ENCODE measurements at regions not wholly inside any gene's neighbourhood (a gene's known extent, or its start where the extent isn't known, plus 50 kb on each side); places are given as distances from the start of the nearest gene placed in this dataset.
A peak's percentile ranks its signal among the peaks of the same experiment; 100 is the strongest.

DNA sequence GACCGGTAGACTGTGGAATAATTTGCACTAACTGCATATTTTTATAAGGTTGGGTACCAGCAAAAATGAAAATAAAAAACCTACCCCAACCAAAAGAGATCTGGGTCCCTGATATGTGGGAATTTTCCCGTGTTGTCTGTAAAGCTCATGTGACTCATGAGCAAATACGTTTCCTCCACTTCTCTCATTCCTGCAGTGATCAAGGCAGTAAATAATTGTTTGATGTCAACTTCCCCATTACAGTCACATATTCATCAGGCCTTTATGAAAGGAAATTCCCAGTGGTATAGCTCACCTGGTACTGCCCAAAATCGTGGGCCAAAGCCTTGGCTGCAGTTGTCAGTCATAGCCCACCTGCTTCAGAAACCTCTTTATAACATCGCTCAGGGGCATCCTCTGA is 166.0 kb upstream of the ANK3 start:
- H3K27ac ChIP-seq: no peak overlapping the region
- no peak for TF ChIP-seq CTCF (conservative IDR thresholded peaks at IDR 0.05; ENCODE audit: low read depth)
- ChIA-PET POLR2A (ENCODE audit: low non-redundant PET) (no interaction called here), CTCF (no interaction called here)
- no peak for DNase-seq (ENCODE audit: low spot score)

DNA sequence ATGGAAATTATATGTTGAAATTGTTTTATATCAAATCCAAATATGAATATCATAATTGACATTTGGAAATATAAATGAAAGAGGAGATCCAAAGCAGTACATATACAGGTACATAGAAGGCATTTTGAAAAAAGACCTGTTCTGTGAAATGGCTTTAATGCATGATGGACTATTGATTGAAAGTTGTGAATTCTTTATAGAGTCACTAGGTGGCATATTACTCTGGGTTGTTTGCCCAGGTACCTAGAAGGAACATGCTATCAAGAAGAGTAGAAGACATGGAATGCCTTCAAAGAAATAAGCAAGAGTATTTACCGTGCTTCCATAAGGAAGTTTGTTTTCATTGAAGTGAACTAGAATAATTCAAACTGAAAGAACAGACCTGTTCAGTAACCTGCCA is 160.0 kb upstream of the ANK3 start:
- DNase-seq (ENCODE audit: low spot score): peak; percentile 31
- H3K27ac ChIP-seq: no peak overlapping the region
- ChIA-PET POLR2A (ENCODE audit: low non-redundant PET) (no interaction called here), CTCF (interaction anchor here (0.7 kb wide), 1 partner anchor 29 kb away, joined by 4 read pairs; no protein-coding TSS in a partner anchor)
- peak; percentile 51 for TF ChIP-seq CTCF (conservative IDR thresholded peaks at IDR 0.05; ENCODE audit: low read depth)

- CTCF ChIA-PET: no interaction called here
- POLR2A ChIA-PET (ENCODE audit: low non-redundant PET): no interaction called here
- TF ChIP-seq CTCF (conservative IDR thresholded peaks at IDR 0.05; ENCODE audit: low read depth): no peak
- H3K27ac ChIP-seq: no peak overlapping the region
- DNase-seq (ENCODE audit: low spot score): no peak
Measured at GRCh38 chr10:60542657-60543056, 153.0 kb upstream of the ANK3 start.

DNA sequence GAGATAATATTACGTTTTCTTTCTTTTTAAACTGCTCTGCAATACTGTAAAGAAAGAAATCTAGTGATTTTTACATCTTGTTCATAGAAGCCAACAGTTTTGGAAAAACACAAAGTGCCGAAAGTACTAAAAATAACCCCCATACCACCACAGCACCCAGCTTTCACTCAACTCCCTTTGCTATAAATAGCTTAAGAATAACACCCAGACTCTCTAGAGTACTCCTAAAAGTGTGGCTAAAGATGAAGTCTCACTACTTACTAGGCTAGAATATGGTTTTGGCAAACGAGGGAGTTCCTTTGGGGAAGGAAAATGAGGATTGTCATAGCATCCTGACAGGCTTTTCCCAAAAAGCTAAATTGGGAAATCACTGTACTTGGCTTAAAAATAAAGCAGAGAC is 151.8 kb upstream of the ANK3 start:
- ChIA-PET CTCF (no interaction called here), POLR2A (ENCODE audit: low non-redundant PET) (no interaction called here)
- H3K27ac ChIP-seq: no peak overlapping the region
- no peak for DNase-seq (ENCODE audit: low spot score)
- no peak for TF ChIP-seq CTCF (conservative IDR thresholded peaks at IDR 0.05; ENCODE audit: low read depth)

DNA sequence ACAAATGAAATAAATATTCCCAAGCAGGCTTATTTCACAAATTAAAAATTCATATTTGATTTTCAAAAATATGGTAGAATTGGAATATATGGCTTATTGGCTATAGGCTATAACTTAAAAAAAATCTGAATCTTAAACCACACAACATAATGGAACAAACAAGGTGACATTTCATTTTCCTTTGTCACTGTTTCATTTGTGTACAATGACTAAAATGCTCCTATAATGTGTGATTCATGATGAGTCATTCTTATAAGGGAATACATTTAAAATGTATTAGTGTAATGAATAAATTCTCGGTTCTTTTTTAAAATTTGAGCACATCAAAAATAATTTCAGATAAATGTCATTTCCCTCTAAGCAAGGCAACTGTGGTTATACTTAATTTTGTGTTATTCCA is 148.0 kb upstream of the ANK3 start:
- ChIA-PET POLR2A (ENCODE audit: low non-redundant PET) (no interaction called here), CTCF (no interaction called here)
- H3K27ac ChIP-seq: no peak overlapping the region
- DNase-seq (ENCODE audit: low spot score): no peak
- TF ChIP-seq CTCF (conservative IDR thresholded peaks at IDR 0.05; ENCODE audit: low read depth): no peak

GRCh38 chr10:60536529-60537114 is 146.9 kb upstream of the ANK3 start:
- no peak for TF ChIP-seq CTCF (conservative IDR thresholded peaks at IDR 0.05; ENCODE audit: low read depth)
- H3K27ac ChIP-seq: no peak overlapping the region

DNA sequence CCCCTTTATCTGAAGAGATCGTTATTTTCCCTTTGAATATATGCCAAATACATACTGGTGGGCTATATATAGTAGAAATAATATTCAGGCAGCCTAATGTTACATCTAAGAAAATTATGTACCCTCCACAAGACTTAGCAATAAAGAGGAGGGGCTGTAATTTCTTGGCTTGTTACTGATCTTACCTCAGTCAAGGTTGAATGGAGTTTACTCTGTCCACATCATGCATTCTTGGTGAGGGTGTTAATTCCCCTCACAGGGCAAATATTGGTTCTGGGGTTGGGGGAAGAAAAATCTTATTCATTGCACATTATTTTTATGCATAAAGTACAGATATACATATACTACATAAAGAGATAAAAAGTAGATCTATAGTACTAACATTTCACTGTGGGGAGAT is 145.8 kb upstream of the ANK3 start:
- no peak for DNase-seq (ENCODE audit: low spot score)
- ChIA-PET POLR2A (ENCODE audit: low non-redundant PET) (no interaction called here), CTCF (no interaction called here)
- TF ChIP-seq CTCF (conservative IDR thresholded peaks at IDR 0.05; ENCODE audit: low read depth): no peak
- H3K27ac ChIP-seq: no peak overlapping the region

More at GRCh38 chr10:60536529-60537114, 146.9 kb upstream of the ANK3 start:
- CTCF ChIA-PET: no interaction called here
- peak; percentile 9 for DNase-seq (ENCODE audit: low spot score)
- POLR2A ChIA-PET (ENCODE audit: low non-redundant PET): no interaction called here
